Urothelium cell line (cell line): ENCODE measurements at regions not wholly inside any gene's neighbourhood (a gene's known extent, or its start where the extent isn't known, plus 50 kb on each side); places are given as distances from the start of the nearest gene placed in this dataset.
A peak's percentile ranks its signal among the peaks of the same experiment; 100 is the strongest.

ENCODE experiments used
- DNase-seq: peaks from one replicate; pipeline ENCODE4 v3.0.0; 2011; ENCODE audit warnings: low spot score, mixed read lengths
- FAIRE-seq: peaks from 2 replicates; lab custom pipeline; 2011; peaks lifted over from hg19 to GRCh38; lab: Jason Lieb, UNC

- DNase-seq (no peak), FAIRE-seq (no peak)
Measured at GRCh38 chr3:7793786-7794185, 707.8 kb upstream of the LMCD1 start.

DNA sequence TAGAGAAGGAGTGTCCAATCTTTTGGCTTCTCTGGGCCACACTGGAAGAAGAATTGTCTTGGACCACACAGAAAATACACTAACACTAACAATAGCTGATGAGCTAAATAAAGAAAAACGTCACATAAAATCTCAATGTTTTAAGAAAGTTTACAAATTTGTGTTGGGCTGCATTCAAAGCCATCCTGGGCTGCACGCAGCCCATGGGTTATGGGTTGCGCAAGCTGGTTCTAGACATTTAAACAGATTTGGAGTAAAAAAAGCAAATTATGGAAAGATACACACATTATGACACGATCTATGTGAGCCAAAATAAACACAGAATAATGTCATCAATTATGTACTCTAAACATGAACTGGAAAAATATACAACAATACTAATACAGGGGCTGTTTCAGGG, 703.3 kb upstream of the LMCD1 start:
- no peak for FAIRE-seq
- no peak for DNase-seq

- FAIRE-seq, result no peak
Measured at GRCh38 chr3:7800006-7800780, 701.4 kb upstream of the LMCD1 start.

DNA sequence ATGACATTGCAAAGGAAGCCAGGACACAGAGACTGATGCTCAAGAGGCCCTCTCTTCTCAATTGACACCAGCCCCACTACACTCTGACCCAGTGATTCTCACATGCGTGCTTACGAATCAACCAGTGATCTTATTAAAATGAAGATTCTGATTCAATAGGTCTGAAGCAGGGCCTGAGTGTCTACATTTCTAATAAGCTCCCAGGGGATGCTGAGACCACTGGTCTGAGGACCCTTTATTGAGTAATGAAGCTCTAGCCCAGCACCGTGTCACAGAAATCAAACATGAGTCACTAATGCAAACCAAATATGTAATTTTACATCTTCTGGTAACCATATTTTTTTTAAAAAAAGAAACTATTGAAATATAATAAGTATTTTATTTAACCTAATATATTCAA, 689.1 kb upstream of the LMCD1 start:
- no peak for DNase-seq
- no peak for FAIRE-seq

More at GRCh38 chr3:7800006-7800780, 701.4 kb upstream of the LMCD1 start:
- no peak for DNase-seq

DNA sequence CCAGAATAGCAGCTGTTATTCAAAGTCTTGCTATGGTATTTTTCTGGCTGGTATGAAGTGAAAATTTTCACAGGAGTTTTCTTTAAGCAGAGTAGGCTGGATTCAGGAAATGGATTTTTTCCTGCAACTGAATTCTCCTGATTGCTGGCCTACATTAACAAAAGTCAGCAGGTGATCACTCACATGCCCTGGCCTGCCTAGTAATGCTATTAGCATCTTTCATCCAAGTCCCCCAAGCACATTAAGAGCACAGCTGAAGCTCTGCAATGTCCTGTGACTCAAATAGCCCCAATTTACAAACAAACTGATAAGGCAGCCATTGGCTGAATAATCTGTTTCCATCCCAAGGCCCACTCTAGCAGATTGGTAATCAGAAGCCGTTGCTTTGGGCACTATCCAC, 688.3 kb upstream of the LMCD1 start:
- DNase-seq (no peak), FAIRE-seq (no peak)

- FAIRE-seq (no peak), DNase-seq (no peak)
Measured at GRCh38 chr3:7817239-7817638, 684.4 kb upstream of the LMCD1 start.

DNA sequence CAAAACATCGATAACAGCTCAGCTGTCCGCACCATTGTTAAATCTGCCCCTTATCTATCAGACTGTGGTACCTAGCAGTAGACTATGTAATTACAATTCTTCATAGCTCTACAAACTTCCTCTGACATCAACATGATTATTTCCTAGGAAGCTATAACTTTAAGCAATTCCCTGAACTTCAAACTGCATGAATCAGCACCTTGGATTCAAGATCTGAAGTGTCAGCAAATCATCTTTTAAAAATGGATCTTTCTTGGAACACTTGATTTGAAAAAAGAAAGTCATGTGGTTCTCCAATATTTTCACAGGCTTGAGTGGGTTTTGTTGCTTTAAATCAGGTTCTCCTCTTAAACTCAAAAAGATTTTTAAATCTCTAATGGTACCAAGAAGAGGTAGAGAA, 680.7 kb upstream of the LMCD1 start:
- FAIRE-seq (no peak), DNase-seq (no peak)

- DNase-seq, result no peak
- no peak for FAIRE-seq
Measured at GRCh38 chr3:7821858-7822257, 679.8 kb upstream of the LMCD1 start.

- FAIRE-seq, result no peak
- DNase-seq, result no peak
Measured at GRCh38 chr3:7841451-7841850, 660.2 kb upstream of the LMCD1 start.

DNA sequence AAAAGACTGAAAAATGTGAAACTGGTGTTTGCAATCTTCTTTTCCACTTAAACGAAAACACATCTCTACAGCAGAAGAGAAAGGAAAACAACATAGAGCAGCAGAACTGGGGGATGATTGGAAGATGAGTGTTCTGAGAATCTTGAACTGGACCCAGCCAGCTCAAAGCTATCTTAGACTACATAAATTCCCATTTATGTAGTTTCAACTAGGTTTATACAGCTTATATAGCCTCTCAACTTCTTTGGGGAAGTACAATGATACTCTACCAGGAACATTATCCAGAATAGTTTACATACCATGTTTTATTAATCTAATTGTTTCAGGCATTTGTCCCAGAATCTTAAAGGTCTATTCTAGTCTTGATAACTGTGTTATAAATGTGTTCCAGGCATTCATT, 658.2 kb upstream of the LMCD1 start:
- no peak for DNase-seq
- FAIRE-seq, result no peak

DNA sequence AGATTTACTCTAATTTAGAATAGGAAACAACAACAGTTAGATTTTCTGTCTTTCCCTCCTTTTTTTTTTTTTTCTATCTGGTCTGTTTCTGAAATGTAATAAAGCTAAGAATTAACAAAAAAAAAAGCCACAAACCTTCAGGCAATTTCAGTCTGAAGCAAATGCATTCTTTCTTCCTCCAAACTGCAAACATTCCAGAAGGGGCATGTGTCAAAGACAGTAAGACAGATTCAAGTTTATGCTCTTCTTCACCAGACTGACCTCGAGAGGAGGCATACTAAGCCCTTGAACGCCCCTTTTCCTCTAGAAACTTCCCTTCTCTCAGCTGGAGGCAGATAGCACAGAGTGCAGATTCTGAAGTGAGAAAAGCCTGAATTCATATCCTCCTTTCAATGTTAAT, 654.6 kb upstream of the LMCD1 start:
- FAIRE-seq (no peak), DNase-seq (no peak)

DNA sequence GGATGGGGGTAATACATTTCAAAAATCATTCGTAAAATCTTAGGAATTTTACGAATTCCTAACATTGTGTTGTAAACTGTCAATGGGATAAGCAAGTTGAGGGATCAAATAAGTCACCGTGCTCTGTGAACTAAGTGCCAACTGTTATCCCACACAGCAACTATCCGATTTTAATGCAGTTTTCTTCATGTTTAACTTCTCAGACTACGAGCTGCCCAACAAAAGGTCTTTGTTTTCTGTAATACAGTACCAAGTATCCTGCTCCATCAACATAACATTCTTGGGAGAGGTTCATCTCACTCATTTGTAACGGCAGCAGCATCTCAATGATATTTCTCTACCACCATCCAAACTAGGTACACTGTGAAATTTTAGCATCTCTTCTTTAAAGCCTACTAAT, 654.1 kb upstream of the LMCD1 start:
- FAIRE-seq (no peak), DNase-seq (no peak)

- DNase-seq (no peak), FAIRE-seq (no peak)
Measured at GRCh38 chr3:7854266-7854665, 647.4 kb upstream of the LMCD1 start.

- DNase-seq (no peak), FAIRE-seq (no peak)
Measured at GRCh38 chr3:7854721-7855120, 646.9 kb upstream of the LMCD1 start.

GRCh38 chr3:7865611-7866010, 636.0 kb upstream of the LMCD1 start:
- no peak for FAIRE-seq
- no peak for DNase-seq

DNA sequence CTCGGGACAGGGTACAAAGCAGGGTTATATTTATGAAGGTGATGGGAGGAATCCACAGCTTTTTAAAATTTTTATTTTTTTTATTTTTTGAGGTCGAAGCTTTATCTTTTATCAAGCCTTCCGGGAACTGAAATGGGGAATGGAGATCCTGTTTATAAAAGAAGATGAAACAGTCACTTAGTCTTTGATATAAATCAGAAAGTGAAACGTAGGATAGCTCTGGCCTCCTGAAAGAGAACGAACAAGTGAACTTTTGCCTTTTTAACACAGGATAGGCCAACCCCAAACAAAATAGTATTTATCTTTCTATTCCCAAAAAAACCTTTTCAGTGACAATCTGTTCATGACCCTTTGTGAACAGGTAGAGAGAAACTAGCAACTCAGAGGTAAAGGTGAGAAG, 634.0 kb upstream of the LMCD1 start:
- FAIRE-seq (no peak), DNase-seq (no peak)

- DNase-seq (no peak), FAIRE-seq (no peak)
Measured at GRCh38 chr3:7871003-7871560, 630.5 kb upstream of the LMCD1 start.

DNA sequence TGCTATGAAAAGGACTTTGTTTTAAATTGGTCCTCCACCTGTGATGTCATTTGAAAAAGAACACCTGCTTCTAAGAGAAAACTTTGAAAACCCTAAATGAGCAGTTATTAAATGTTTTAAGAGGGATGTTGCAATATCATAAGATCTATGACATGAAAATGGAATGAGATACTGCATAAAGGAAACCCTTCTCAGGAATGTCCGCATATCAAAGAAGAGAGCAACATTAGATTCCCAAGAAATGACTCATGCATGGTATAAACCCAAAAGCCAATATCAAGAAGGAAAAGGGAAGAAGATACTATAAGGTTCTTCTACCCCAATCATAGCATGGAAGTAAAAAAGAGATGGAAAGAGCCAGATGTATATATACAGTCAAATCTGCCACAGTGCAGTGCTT, 627.5 kb upstream of the LMCD1 start:
- no peak for FAIRE-seq

DNA sequence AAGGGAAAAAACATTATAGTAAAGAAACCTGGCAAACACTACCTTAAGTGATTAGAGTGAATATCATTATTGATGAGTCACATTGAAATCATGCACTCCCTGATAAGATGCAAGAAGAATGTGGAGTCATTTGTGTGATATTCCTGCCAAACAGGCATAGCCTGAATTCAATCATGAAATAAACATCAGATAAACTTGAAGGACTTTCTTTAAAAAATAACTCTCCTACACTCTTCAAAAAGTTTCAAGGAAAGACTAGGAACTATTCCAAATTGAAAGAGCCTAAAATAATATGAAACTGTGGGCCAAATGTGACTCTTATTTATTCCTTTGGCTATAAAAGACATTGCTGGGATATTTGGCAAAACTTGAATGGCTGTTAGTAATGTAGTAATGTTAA, 625.7 kb upstream of the LMCD1 start:
- DNase-seq (no peak), FAIRE-seq (no peak)

More for the DNA sequence above, 627.5 kb upstream of the LMCD1 start:
- peak; percentile 20 for DNase-seq

DNA sequence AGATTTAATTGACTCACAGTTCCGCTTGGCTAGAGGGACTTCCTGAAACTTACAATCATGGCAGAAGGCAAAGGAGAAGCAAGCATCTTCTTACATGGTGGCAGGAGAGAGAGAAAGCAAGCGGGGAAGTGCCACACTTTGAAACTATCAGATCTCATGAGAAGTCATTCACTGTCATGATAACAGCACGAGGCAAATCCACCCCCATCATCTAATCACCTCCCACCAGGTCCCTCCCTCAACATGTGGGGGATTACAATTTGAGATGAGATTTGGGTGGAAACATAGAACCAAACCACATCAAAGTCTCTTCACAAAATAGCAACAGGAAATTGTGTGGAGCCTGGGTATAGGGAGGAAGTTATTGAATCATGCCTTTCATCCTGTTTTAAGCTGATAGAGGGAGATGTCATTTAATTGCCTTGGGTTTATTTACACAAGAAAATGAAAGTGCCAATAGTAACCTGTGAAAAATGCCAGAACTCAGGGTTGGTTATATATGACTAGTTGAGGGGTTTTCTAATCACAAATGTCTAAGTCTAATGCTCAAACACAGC, 624.8 kb upstream of the LMCD1 start:
- DNase-seq (peak; percentile 30), FAIRE-seq (no peak)

GRCh38 chr3:7877312-7877711, 624.3 kb upstream of the LMCD1 start:
- DNase-seq (no peak), FAIRE-seq (no peak)

- FAIRE-seq (no peak), DNase-seq (no peak)
Measured at GRCh38 chr3:7879572-7879971, 622.1 kb upstream of the LMCD1 start.
